MCF 10A (cell line): ENCODE measurements at regions not wholly inside any gene's neighbourhood (a gene's known extent, or its start where the extent isn't known, plus 50 kb on each side); places are given as distances from the start of the nearest gene placed in this dataset.

Experiments used
- BruUV-seq: library from RNA; stranded (reverse); fragments of 400-500 nt; replicated peaks from 2 replicates; lab custom pipeline; 2021; lab: Mats Ljungman, UMichigan
- CTCF ChIA-PET: fragments of 300-600 bp; sonication (Branson Sonifier 250); formaldehyde crosslinking; extraction: SDS; loops from one replicate; lab custom pipeline; 2021; ENCODE audit warnings: antibody characterized with exemption, inconsistent platforms; lab: Yijun Ruan, JAX
- POLR2A ChIA-PET: fragments of 300-600, 350-650 bp; sonication (Branson Sonifier 250); formaldehyde crosslinking; extraction: SDS; loops from one replicate; lab custom pipeline; 2020; ENCODE audit warnings: antibody characterized with exemption, inconsistent platforms; lab: Yijun Ruan, JAX
- DNase-seq: peaks from one replicate; pipeline ENCODE4 v3.0.0-alpha.2; 2018; ENCODE audit not compliant: unreplicated experiment
- H3K27ac Mint-ChIP-seq: one replicate; pipeline ENCODE4 v1.8.0; 2022; ENCODE audit warnings: mild to moderate bottlenecking, low read depth, mixed read lengths; ENCODE audit not compliant: unreplicated experiment
- H3K27me3 Mint-ChIP-seq: one replicate; pipeline ENCODE4 v1.8.0; 2022; ENCODE audit warnings: mixed read lengths; ENCODE audit not compliant: insufficient read depth, unreplicated experiment
- H3K36me3 Mint-ChIP-seq: one replicate; pipeline ENCODE4 v1.8.0; 2022; ENCODE audit warnings: mild to moderate bottlenecking, moderate library complexity, mixed read lengths; ENCODE audit not compliant: insufficient read depth, unreplicated experiment
- H3K4me1 Mint-ChIP-seq: one replicate; pipeline ENCODE4 v1.8.0; 2022; ENCODE audit warnings: mixed read lengths; ENCODE audit not compliant: insufficient read depth, unreplicated experiment
- H3K4me3 Mint-ChIP-seq: one replicate; pipeline ENCODE4 v1.8.0; 2022; ENCODE audit warnings: mild to moderate bottlenecking, moderate library complexity, mixed read lengths; ENCODE audit not compliant: unreplicated experiment
- H3K9me3 Mint-ChIP-seq: one replicate; pipeline ENCODE4 v1.8.0; 2022; ENCODE audit warnings: mixed read lengths; ENCODE audit not compliant: unreplicated experiment
- intact Hi-C: fragments of 100-400 bp; cut with micrococcal nuclease; formaldehyde crosslinking; loops from 2 replicates; pipeline ENCODE4 v1.14.1; 2022
- TF ChIP-seq, protein P1 (sequence below): fragments of 200-600 bp; IDR thresholded peaks from one replicate; pipeline ENCODE4 v1.8.0; 2022; ENCODE audit warnings: antibody characterized with exemption, mild to moderate bottlenecking; ENCODE audit not compliant: unreplicated experiment

DNA sequence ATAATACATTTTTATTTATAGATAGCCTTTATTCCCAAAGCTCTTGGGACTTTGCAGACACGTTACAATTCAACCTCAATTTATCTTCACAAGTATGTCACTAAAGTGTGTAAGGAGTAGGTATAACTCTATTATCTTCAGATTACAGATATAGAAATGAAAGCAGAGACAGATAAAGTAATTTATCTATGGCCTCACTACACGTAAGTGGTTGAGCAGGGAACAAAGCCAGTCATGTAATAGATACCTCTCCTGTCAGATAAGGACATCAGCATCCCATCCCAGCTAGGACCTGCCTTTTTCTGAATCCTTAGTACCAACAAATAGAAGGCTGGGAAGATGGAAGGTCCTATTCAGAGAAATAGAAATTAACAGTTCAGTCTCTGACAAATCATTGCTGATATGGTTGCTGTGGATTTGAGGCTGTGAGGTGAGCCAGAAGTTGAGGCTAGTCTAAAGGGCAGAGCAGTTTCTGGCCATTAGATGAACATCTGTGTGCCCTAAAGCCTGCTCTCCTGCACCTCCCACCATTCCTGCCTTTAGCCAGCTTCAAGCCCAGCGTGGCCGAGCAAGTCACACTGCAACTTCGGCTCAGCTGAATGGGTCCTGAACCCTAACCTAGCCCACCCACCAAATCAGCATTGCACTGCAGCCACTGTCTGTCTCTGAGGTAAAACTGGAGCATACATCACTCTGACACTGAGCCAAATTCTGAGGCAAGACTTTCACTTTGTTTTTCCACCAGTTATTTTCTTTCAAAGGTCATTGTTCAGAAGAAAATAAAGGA, 71.1 kb upstream of the PLEKHA5 start:
- POLR2A ChIA-PET, result interaction anchor here (0.7 kb wide), 1 partner anchor 10 kb away, joined by 3 read pairs; no protein-coding TSS in a partner anchor
- BruUV-seq, result no TSS peak

DNA sequence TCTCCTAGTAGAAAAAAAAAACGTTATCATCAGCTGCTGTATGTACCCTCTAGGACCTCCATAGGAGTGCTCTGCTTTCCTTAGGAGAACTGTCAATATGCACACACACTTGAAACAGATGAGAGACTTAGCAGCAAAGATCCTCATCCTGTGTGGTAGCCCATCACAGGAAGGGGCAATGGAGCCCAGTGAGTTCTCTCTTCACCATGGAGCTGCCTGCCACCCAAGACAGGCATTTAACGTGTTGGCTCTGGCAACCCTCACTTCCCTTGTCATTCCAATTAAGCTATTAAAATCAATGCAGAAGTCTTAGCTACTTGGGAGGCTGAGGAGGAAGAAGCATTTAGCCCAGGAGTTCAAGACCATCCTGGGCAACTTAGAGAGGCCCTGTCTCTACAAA, 64.8 kb upstream of the PLEKHA5 start:
- BruUV-seq, result no TSS peak

More for the DNA sequence above, 71.1 kb upstream of the PLEKHA5 start:
- intact Hi-C loops, result no loop called here
- TF ChIP-seq, protein P1, sequence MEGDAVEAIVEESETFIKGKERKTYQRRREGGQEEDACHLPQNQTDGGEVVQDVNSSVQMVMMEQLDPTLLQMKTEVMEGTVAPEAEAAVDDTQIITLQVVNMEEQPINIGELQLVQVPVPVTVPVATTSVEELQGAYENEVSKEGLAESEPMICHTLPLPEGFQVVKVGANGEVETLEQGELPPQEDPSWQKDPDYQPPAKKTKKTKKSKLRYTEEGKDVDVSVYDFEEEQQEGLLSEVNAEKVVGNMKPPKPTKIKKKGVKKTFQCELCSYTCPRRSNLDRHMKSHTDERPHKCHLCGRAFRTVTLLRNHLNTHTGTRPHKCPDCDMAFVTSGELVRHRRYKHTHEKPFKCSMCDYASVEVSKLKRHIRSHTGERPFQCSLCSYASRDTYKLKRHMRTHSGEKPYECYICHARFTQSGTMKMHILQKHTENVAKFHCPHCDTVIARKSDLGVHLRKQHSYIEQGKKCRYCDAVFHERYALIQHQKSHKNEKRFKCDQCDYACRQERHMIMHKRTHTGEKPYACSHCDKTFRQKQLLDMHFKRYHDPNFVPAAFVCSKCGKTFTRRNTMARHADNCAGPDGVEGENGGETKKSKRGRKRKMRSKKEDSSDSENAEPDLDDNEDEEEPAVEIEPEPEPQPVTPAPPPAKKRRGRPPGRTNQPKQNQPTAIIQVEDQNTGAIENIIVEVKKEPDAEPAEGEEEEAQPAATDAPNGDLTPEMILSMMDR, result no peak
- Mint-ChIP-seq H3K9me3 (no peaks in the 10 kb centered on the region), H3K27ac (no peak overlapping the region), H3K4me1 (no peaks in the 10 kb centered on the region), H3K27me3 (no peaks in the 10 kb centered on the region), H3K36me3 (no peaks in the 10 kb centered on the region), H3K4me3 (no peak overlapping the region)
- no peak for DNase-seq
- CTCF ChIA-PET, result no interaction called here

DNA sequence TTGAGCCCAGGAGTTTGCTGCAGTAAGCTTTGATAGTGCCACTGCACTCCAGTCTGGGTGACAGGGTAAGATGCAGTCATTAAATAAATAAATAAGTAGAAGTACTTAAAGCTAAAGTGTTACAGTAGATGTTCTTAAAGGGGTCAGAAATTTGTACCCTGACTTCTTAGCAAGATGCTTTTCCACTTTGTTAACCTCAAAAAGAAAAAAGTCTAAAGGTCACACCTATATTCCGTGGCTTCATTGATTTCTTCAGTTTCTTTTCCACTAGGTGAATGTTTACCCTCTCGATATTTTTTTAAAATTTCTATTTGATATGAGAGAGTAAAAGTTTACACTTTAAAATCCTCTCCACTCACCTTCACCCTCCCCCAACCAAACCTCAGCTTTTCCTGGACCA, 64.3 kb upstream of the PLEKHA5 start:
- Mint-ChIP-seq H3K27me3 (no peaks in the 10 kb centered on the region), H3K36me3 (no peaks in the 10 kb centered on the region), H3K9me3 (no peaks in the 10 kb centered on the region), H3K4me1 (no peaks in the 10 kb centered on the region), H3K4me3 (no peak overlapping the region), H3K27ac (no peak overlapping the region)
- BruUV-seq, result no TSS peak
- TF ChIP-seq, protein P1, result no peak
- ChIA-PET CTCF (interaction anchor here (0.7 to 1.3 kb wide), 5 partner anchors 10 to 182 kb away, joined by 3 to 4 read pairs (median 4); no protein-coding TSS in a partner anchor), POLR2A (interaction anchor here (0.6 to 1.3 kb wide), 3 partner anchors 9 to 171 kb away, joined by 3 to 6 read pairs (median 4); no protein-coding TSS in a partner anchor)
- intact Hi-C loops, result no loop called here
- DNase-seq, result no peak

More for the DNA sequence above, 64.8 kb upstream of the PLEKHA5 start:
- no peak overlapping the region for H3K4me3 Mint-ChIP-seq
- no peaks in the 10 kb centered on the region for H3K36me3 Mint-ChIP-seq
- H3K4me1 Mint-ChIP-seq, result no peaks in the 10 kb centered on the region
- no peak for DNase-seq
- intact Hi-C loops, result no loop called here
- H3K27ac Mint-ChIP-seq, result no peak overlapping the region
- ChIA-PET POLR2A (interaction anchor here (0.6 to 1.3 kb wide), 3 partner anchors 10 to 172 kb away, joined by 3 to 6 read pairs (median 4); no protein-coding TSS in a partner anchor), CTCF (interaction anchor here (0.6 to 1.3 kb wide), 7 partner anchors 11 to 1036 kb away, joined by 3 to 4 read pairs (median 4); no protein-coding TSS in a partner anchor)
- TF ChIP-seq, protein P1, result no peak
- H3K27me3 Mint-ChIP-seq, result no peaks in the 10 kb centered on the region
- H3K9me3 Mint-ChIP-seq, result no peaks in the 10 kb centered on the region

DNA sequence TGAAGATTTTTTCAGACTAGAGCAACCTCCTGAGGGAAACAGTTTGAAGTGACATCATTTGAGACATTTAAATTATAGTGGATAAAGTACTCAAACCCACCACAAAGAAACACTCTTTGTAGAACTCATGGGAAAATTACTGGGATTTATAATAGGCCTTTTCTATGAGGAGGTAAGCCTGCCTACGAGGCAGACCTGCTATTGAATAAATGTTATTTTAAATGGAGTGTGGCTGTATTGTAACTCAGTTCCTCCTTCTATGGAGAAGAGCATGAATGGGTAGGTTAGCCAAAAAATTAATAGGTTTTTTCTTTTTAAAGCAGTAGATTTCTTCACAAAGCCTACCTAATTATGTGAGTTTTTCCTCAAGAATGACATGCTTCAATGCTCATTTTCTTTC, 63.7 kb upstream of the PLEKHA5 start:
- no peaks in the 10 kb centered on the region for H3K9me3 Mint-ChIP-seq
- no peak for DNase-seq
- H3K36me3 Mint-ChIP-seq, result no peaks in the 10 kb centered on the region
- no TSS peak for BruUV-seq
- H3K4me1 Mint-ChIP-seq, result no peaks in the 10 kb centered on the region
- ChIA-PET POLR2A (no interaction called here), CTCF (interaction anchor here (0.6 kb wide), 1 partner anchor 827 kb away, joined by 10 read pairs; no protein-coding TSS in a partner anchor)
- intact Hi-C loops, result no loop called here
- no peak overlapping the region for H3K4me3 Mint-ChIP-seq
- TF ChIP-seq, protein P1, result no peak
- no peak overlapping the region for H3K27ac Mint-ChIP-seq
- H3K27me3 Mint-ChIP-seq, result no peaks in the 10 kb centered on the region
